ENCODE measurements at regions not wholly inside any gene's neighbourhood (a gene's known extent, or its start where the extent isn't known, plus 50 kb on each side); places are given as distances from the start of the nearest gene placed in this dataset.

DNA sequence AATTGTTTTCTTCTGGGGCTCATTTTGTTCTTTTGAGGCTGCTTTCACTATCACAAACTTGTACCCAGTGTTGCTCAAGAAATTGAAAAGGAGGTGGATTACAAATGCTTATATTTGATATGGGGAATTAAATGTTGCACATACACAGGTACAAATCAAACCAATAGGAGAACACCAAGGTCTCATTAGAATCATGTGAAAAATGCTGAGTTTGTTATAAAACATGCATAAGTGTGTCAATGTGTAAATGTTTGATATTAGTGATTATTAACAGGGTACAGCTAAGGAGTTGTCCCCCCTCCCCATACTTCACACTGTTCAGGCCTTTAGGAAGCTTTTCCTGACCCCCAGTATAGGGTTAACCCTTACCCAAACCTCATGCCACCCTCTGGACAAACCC lies 971.2 kb upstream of the SEL1L start:
- H3K9me3 ChIP-seq (ENCODE audit: control insufficient read depth in 2 of 2, low read length in 2 of 2), result no peaks in the 10 kb centered on the region
- H3K27ac ChIP-seq (ENCODE audit: low read length), result no peak overlapping the region
- peaks cover 3% of the 10 kb centered on the region for H3K4me1 ChIP-seq (ENCODE audit: control insufficient read depth, insufficient read depth, low read length)

DNA sequence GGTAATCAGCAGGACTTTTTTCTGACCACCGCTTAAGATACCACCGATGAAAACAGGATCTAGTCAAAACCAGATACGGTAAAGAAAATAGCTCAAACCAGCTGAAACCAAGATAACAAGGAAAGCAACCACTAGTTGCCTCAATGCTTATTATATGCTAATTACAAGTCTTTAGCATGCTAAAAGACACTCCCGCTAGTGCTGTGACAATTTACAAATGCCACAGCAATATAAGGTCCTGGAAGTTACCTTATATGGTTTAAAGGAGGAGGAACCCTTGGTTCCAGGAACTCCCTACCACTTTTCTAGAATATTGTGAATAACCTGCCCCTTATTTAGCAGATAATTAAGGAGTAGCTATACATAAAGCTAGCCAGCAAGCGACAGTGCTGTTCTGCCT lies 976.4 kb upstream of the SEL1L start:
- Histone ChIP-seq H3K27me3 (ENCODE audit: control insufficient read depth in 1 of 2, insufficient read depth in 2 of 2, low read length in 2 of 2) (no peaks in the 10 kb centered on the region), H3K4me1 (ENCODE audit: control insufficient read depth, insufficient read depth, low read length) (no peaks in the 10 kb centered on the region), H3K9me3 (ENCODE audit: control insufficient read depth in 2 of 2, low read length in 2 of 2) (no peaks in the 10 kb centered on the region), H3K4me3 (ENCODE audit: low read length in 2 of 2) (no peak overlapping the region), H3K36me3 (ENCODE audit: control insufficient read depth in 2 of 2, insufficient read depth in 2 of 2, low read length in 2 of 2) (no peaks in the 10 kb centered on the region), H3K27ac (ENCODE audit: low read length) (no peak overlapping the region), H3K9ac (ENCODE audit: low read length in 2 of 2) (no peak overlapping the region)

More for the DNA sequence above, 971.2 kb upstream of the SEL1L start:
- Histone ChIP-seq H3K4me3 (ENCODE audit: low read length in 2 of 2) (no peak overlapping the region), H3K9ac (ENCODE audit: low read length in 2 of 2) (no peak overlapping the region), H3K27me3 (ENCODE audit: control insufficient read depth in 1 of 2, insufficient read depth in 2 of 2, low read length in 2 of 2) (no peaks in the 10 kb centered on the region), H3K36me3 (ENCODE audit: control insufficient read depth in 2 of 2, insufficient read depth in 2 of 2, low read length in 2 of 2) (no peaks in the 10 kb centered on the region)

DNA sequence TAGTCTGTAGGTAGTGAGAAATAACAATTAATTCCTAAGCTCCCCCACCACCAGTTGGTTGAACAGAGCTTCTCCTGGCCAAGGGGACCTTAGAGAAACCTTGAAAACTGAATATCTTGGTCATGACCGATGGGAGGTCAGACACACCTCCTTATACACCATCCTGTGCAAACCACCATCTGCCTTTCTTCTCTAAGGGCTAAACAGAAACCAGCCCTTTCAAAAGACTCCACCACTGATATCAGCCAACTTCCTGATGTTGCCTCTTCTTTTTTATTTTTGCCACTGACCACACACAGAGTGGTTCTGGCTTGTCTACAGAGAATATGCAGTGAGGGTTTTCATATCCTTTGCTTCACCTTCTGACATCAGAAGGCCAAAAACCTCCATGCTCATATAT lies 977.7 kb upstream of the SEL1L start:
- H3K27ac ChIP-seq (ENCODE audit: low read length), result no peak overlapping the region
- H3K4me1 ChIP-seq (ENCODE audit: control insufficient read depth, insufficient read depth, low read length), result no peaks in the 10 kb centered on the region
- no peaks in the 10 kb centered on the region for H3K36me3 ChIP-seq (ENCODE audit: control insufficient read depth in 2 of 2, insufficient read depth in 2 of 2, low read length in 2 of 2)
- no peak overlapping the region for H3K9ac ChIP-seq (ENCODE audit: low read length in 2 of 2)
- H3K4me3 ChIP-seq (ENCODE audit: low read length in 2 of 2), result no peak overlapping the region
- no peaks in the 10 kb centered on the region for H3K27me3 ChIP-seq (ENCODE audit: control insufficient read depth in 1 of 2, insufficient read depth in 2 of 2, low read length in 2 of 2)
- H3K9me3 ChIP-seq (ENCODE audit: control insufficient read depth in 2 of 2, low read length in 2 of 2), result no peaks in the 10 kb centered on the region

DNA sequence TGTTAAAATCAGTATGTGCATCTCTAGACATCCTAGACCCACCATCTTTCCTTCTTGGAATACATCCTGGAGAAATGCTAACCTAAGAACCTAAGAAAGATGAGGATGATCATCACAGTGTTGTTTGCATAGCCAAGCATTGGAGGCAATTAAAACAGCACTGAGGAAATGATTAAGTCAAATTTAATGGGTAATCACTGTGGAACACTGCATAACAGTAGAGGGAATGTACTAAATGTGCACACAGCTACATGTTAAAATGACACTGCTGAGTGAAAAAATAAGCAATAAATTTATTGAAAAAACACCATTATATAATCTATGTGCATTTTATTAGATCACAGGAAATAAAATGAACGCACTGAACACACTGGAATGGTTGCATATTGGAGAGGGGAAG lies 987.1 kb upstream of the SEL1L start:
- Histone ChIP-seq H3K27ac (ENCODE audit: low read length) (no peak overlapping the region), H3K27me3 (ENCODE audit: control insufficient read depth in 1 of 2, insufficient read depth in 2 of 2, low read length in 2 of 2) (no peaks in the 10 kb centered on the region)

DNA sequence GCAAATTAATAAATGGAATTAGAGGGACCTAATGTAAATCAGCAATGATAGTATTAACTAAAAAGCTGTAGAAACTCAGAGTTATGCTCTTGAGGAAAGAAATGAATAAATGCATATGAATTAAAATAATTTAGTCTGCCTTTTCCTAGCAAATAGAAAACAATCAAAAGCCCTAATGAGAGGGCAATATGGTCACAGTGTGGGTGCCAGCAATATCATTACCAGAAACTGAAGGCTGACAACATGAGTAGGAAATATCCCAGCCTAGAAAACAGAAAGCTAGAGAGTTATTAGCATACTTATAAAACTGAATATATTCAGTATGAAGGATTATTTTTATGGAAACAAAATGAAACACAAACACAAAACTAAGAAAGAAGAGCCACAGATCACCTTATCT lies 987.5 kb upstream of the SEL1L start:
- Histone ChIP-seq H3K36me3 (ENCODE audit: control insufficient read depth in 2 of 2, insufficient read depth in 2 of 2, low read length in 2 of 2) (no peaks in the 10 kb centered on the region), H3K4me3 (ENCODE audit: low read length in 2 of 2) (no peak overlapping the region), H3K27me3 (ENCODE audit: control insufficient read depth in 1 of 2, insufficient read depth in 2 of 2, low read length in 2 of 2) (no peaks in the 10 kb centered on the region), H3K4me1 (ENCODE audit: control insufficient read depth, insufficient read depth, low read length) (no peaks in the 10 kb centered on the region), H3K27ac (ENCODE audit: low read length) (no peak overlapping the region), H3K9ac (ENCODE audit: low read length in 2 of 2) (no peak overlapping the region), H3K9me3 (ENCODE audit: control insufficient read depth in 2 of 2, low read length in 2 of 2) (no peaks in the 10 kb centered on the region)

More for the DNA sequence above, 987.1 kb upstream of the SEL1L start:
- H3K9me3 ChIP-seq (ENCODE audit: control insufficient read depth in 2 of 2, low read length in 2 of 2), result no peaks in the 10 kb centered on the region
- H3K4me3 ChIP-seq (ENCODE audit: low read length in 2 of 2), result no peak overlapping the region
- no peaks in the 10 kb centered on the region for H3K36me3 ChIP-seq (ENCODE audit: control insufficient read depth in 2 of 2, insufficient read depth in 2 of 2, low read length in 2 of 2)
- H3K9ac ChIP-seq (ENCODE audit: low read length in 2 of 2), result no peak overlapping the region
- no peaks in the 10 kb centered on the region for H3K4me1 ChIP-seq (ENCODE audit: control insufficient read depth, insufficient read depth, low read length)

DNA sequence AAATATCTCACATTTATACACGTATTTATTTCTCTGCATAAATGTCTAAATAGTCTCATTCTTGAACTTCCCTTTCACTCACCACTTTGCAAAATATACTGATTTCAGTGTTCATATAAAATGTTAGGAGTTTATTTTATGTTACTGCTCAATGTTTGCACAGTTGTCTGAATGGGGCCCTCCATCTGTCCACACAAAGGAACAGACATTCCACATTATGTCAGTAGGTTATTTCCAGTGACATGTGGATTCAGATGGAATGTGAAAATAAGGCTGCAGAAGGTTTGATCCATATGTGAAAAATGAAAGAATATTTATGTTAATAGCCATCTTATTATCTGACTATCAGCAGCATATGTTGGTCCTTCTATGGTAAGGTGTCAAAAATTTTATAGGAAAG lies 994.4 kb upstream of the SEL1L start:
- Histone ChIP-seq H3K27me3 (ENCODE audit: control insufficient read depth in 1 of 2, insufficient read depth in 2 of 2, low read length in 2 of 2) (no peaks in the 10 kb centered on the region), H3K36me3 (ENCODE audit: control insufficient read depth in 2 of 2, insufficient read depth in 2 of 2, low read length in 2 of 2) (no peaks in the 10 kb centered on the region), H3K4me3 (ENCODE audit: low read length in 2 of 2) (no peak overlapping the region), H3K9me3 (ENCODE audit: control insufficient read depth in 2 of 2, low read length in 2 of 2) (no peaks in the 10 kb centered on the region), H3K9ac (ENCODE audit: low read length in 2 of 2) (no peak overlapping the region), H3K4me1 (ENCODE audit: control insufficient read depth, insufficient read depth, low read length) (no peaks in the 10 kb centered on the region), H3K27ac (ENCODE audit: low read length) (no peak overlapping the region)

DNA sequence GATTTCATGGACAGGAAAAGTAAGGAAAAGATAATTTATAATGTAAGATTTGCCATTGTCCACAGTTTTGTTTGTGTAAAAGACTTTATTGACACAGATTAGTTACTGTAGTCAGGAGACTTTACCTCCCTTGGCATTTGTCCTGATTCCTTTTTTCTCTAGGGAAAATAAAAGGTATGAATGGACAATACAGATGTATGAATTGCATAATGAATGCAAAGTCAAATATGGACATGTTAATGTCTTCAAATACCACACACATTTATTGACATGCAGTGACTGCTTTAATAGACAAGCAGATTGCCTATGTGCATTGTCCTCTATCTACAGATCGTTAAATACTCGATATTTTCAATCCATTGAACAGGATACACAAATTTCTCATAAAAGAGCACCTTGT lies 999.7 kb upstream of the SEL1L start:
- H3K9me3 ChIP-seq (ENCODE audit: control insufficient read depth in 2 of 2, low read length in 2 of 2), result no peaks in the 10 kb centered on the region
- H3K9ac ChIP-seq (ENCODE audit: low read length in 2 of 2), result no peak overlapping the region
- no peaks in the 10 kb centered on the region for H3K4me1 ChIP-seq (ENCODE audit: control insufficient read depth, insufficient read depth, low read length)
- H3K27me3 ChIP-seq (ENCODE audit: control insufficient read depth in 1 of 2, insufficient read depth in 2 of 2, low read length in 2 of 2), result no peaks in the 10 kb centered on the region
- H3K4me3 ChIP-seq (ENCODE audit: low read length in 2 of 2), result no peak overlapping the region
- H3K27ac ChIP-seq (ENCODE audit: low read length), result no peak overlapping the region
- H3K36me3 ChIP-seq (ENCODE audit: control insufficient read depth in 2 of 2, insufficient read depth in 2 of 2, low read length in 2 of 2), result no peaks in the 10 kb centered on the region

DNA sequence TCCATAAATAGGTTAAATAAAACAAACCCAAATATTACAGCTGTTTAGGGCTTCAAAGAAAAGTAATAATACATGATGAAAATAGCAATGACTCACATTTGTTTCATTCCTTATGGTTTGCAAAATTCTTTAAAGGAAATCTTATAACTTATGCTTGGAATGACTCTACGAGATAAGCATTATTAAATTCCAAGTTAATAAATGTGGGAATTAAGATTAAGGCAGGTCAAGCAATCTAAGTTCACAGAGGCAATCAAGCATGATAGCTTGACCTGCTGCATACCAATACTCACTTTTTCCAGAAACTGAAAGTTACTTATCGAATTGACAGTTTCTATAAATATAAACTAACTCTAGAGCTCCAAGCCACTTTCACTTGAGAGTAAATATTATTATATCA lies 1002.9 kb upstream of the SEL1L start:
- Histone ChIP-seq H3K4me1 (ENCODE audit: control insufficient read depth, insufficient read depth, low read length) (no peaks in the 10 kb centered on the region), H3K4me3 (ENCODE audit: low read length in 2 of 2) (no peak overlapping the region), H3K27ac (ENCODE audit: low read length) (no peak overlapping the region), H3K27me3 (ENCODE audit: control insufficient read depth in 1 of 2, insufficient read depth in 2 of 2, low read length in 2 of 2) (no peaks in the 10 kb centered on the region), H3K36me3 (ENCODE audit: control insufficient read depth in 2 of 2, insufficient read depth in 2 of 2, low read length in 2 of 2) (no peaks in the 10 kb centered on the region), H3K9ac (ENCODE audit: low read length in 2 of 2) (no peak overlapping the region), H3K9me3 (ENCODE audit: control insufficient read depth in 2 of 2, low read length in 2 of 2) (no peaks in the 10 kb centered on the region)

DNA sequence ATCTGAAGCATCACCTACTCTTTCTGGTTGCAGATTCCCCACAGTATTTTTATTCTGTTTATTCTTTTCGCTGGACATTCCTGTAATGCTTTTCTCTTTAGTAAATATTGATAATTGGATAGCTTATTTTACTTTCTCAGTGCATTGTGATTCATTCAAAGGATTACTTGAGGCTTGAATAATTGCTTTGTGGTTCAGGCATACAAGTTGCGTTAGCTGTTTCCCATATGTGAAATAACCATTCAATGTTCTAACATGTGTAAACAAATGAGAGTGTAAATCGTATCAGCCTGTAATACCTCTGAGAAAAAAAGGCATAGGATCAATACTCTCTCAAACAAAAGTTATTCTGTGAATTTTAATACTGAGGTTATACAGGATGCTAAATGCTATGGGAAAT lies 1004.2 kb upstream of the SEL1L start:
- Histone ChIP-seq H3K4me3 (ENCODE audit: low read length in 2 of 2) (no peak overlapping the region), H3K9me3 (ENCODE audit: control insufficient read depth in 2 of 2, low read length in 2 of 2) (no peaks in the 10 kb centered on the region), H3K9ac (ENCODE audit: low read length in 2 of 2) (no peak overlapping the region), H3K27me3 (ENCODE audit: control insufficient read depth in 1 of 2, insufficient read depth in 2 of 2, low read length in 2 of 2) (no peaks in the 10 kb centered on the region), H3K4me1 (ENCODE audit: control insufficient read depth, insufficient read depth, low read length) (no peaks in the 10 kb centered on the region), H3K36me3 (ENCODE audit: control insufficient read depth in 2 of 2, insufficient read depth in 2 of 2, low read length in 2 of 2) (no peaks in the 10 kb centered on the region), H3K27ac (ENCODE audit: low read length) (no peak overlapping the region)

DNA sequence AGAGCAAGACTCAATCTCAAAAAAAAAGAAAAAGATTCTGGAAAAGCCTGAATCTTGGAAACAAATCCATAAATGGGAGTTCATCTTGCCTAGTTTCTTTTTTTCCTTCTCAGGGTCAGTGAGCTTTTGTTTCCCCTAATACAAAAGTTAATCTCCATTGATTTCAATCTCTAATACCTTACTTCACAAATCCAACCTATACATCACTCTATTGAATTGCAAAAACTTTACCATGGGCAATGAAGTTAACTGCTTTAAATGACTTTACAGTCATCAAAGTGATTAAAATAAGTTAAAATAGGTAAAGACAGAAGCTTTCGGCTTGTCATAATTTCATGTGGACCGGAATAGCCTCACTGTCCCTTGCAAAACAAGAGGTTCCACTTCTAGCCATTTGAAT lies 1012.7 kb upstream of the SEL1L start:
- H3K4me3 ChIP-seq (ENCODE audit: low read length in 2 of 2), result no peak overlapping the region
- no peak overlapping the region for H3K9ac ChIP-seq (ENCODE audit: low read length in 2 of 2)
- H3K4me1 ChIP-seq (ENCODE audit: control insufficient read depth, insufficient read depth, low read length), result no peaks in the 10 kb centered on the region
- no peaks in the 10 kb centered on the region for H3K27me3 ChIP-seq (ENCODE audit: control insufficient read depth in 1 of 2, insufficient read depth in 2 of 2, low read length in 2 of 2)
- H3K9me3 ChIP-seq (ENCODE audit: control insufficient read depth in 2 of 2, low read length in 2 of 2), result no peaks in the 10 kb centered on the region
- no peak overlapping the region for H3K27ac ChIP-seq (ENCODE audit: low read length)
- H3K36me3 ChIP-seq (ENCODE audit: control insufficient read depth in 2 of 2, insufficient read depth in 2 of 2, low read length in 2 of 2), result no peaks in the 10 kb centered on the region

DNA sequence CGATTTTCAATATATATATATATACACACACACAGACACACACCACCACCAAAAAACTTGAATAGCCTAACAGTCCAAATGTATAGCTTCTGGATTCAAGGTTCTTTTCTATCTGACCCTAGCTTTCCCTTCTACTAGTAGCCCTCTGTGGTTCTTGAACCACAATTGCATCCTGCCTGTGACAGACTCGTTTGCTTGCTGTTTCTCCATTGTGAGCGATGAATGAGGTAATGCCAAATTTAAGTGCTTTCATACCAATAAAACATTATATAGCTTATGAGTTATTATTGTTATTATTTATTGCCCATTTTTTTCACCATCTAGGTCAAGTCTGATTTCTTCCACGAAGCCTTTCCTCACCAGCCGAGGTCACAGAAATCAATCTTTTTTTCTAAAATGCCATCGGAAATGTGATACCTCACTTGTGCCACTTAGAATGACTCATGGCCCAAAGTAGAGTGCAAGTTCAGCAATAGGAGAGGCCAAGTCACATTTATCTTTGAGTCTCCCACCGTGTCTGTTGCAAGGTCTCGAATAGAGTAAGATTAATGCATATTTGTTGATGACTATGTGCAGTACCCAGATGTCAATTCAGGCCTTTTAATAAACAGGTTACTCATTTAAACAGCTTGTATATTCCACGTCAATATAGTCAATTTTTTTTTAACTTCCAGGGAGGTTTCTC lies 1015.8 kb upstream of the SEL1L start:
- H3K27ac ChIP-seq (ENCODE audit: low read length), result no peak overlapping the region
- no peaks in the 10 kb centered on the region for H3K9me3 ChIP-seq (ENCODE audit: control insufficient read depth in 2 of 2, low read length in 2 of 2)
- no peaks in the 10 kb centered on the region for H3K4me1 ChIP-seq (ENCODE audit: control insufficient read depth, insufficient read depth, low read length)
- H3K27me3 ChIP-seq (ENCODE audit: control insufficient read depth in 1 of 2, insufficient read depth in 2 of 2, low read length in 2 of 2), result no peaks in the 10 kb centered on the region
- no peak overlapping the region for H3K4me3 ChIP-seq (ENCODE audit: low read length in 2 of 2)
- H3K9ac ChIP-seq (ENCODE audit: low read length in 2 of 2), result no peak overlapping the region
- H3K36me3 ChIP-seq (ENCODE audit: control insufficient read depth in 2 of 2, insufficient read depth in 2 of 2, low read length in 2 of 2), result no peaks in the 10 kb centered on the region
